SJSA1 (cell line): ENCODE measurements at regions not wholly inside any gene's neighbourhood (a gene's known extent, or its start where the extent isn't known, plus 50 kb on each side); places are given as distances from the start of the nearest gene placed in this dataset.
"Not testable (repeated sequence)": the region's sequence is repeated elsewhere in the genome, so short reads cannot be mapped to it uniquely, and the experiment has no call there.

ENCODE experiments used
- DNase-seq, 2 experiments: peaks; one replicate each; pipeline ENCODE4 v3.0.0-alpha.2; 2015 to 2020; ENCODE audit warnings: low spot score in 2 of 2, low read depth in 1 of 2
- H3K27ac ChIP-seq: fragments of 250-450 bp; sonication (Bioruptor Pico); 2 replicates; pipeline ENCODE4 v1.5.1; 2020; ENCODE audit warnings: mild to moderate bottlenecking, moderate library complexity
- H3K27me3 ChIP-seq: fragments of 250-450 bp; sonication (Bioruptor Pico); replicated peaks from 2 replicates; pipeline ENCODE4 v1.5.1; 2020; ENCODE audit warnings: mild to moderate bottlenecking, moderate library complexity
- H3K36me3 ChIP-seq: fragments of 250-450 bp; sonication (Bioruptor Pico); 2 replicates; pipeline ENCODE4 v1.5.1; 2020; ENCODE audit warnings: mild to moderate bottlenecking
- H3K4me1 ChIP-seq: fragments of 250-450 bp; sonication (Bioruptor Pico); replicated peaks from 2 replicates; pipeline ENCODE4 v1.6.1; 2021; ENCODE audit warnings: mild to moderate bottlenecking
- H3K4me3 ChIP-seq: fragments of 250-450 bp; sonication (Bioruptor Pico); 2 replicates; pipeline ENCODE4 v1.5.1; 2020; ENCODE audit warnings: mild to moderate bottlenecking
- H3K9me3 ChIP-seq: fragments of 250-450 bp; sonication (Bioruptor Pico); replicated peaks from 2 replicates; pipeline ENCODE4 v1.5.1; 2020; ENCODE audit warnings: mild to moderate bottlenecking

DNA sequence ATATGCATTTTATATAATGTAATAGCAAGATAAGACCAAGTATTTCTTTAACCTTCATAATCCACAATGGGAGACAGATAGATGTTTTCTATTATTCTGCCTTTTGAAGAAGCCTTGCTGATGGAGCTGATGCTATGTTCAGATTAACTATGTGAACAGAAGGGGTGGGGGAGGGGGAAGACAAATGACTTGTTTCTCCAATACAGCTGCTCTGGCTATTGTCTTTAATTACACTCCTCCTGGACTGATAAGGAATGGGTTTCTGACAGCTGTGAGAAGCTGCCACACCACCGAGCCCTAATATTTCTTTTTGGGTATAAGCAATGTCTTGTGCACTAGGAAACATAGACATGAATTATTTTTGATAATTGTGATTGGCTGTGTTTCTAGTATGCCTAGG lies 62.0 kb downstream of the CAVIN4 start:
- no peaks in the 10 kb centered on the region for H3K36me3 ChIP-seq
- DNase-seq: no peak
- no peak overlapping the region for H3K4me3 ChIP-seq
- H3K4me1 ChIP-seq: no peaks in the 10 kb centered on the region
- no peaks in the 10 kb centered on the region for H3K9me3 ChIP-seq
- H3K27me3 ChIP-seq: no peaks in the 10 kb centered on the region; the same call in 1 of the 2 replicates
- H3K27ac ChIP-seq: no peak overlapping the region

DNA sequence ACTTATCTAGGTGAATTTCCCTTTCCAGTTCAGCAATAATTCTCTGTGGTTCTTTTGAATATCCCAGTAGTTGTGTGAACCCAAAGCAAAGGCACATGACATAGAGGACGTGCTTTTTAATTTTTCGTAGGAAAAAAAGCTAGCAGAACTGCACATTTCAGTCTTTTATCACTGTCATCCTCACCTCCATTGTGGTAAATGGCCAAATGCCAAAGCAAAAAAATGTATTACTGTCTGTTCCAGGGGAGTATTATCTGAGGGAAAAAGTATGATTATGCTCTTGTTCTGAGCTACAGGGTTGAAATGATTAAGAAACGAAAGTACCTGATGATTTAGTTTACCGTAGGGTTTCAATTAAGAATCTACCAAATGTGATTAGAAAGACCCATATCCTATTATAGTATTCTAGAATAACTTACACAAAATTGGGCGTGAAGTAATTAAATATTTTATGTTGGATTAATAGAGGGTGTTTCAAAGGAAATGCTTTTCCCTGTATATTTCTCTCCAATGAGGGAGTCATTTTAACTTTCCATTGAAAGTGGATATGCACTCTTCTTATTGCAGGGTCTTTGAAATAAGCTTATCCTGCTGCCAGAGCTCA lies 62.7 kb downstream of the CAVIN4 start:
- Histone ChIP-seq H3K36me3 (no peaks in the 10 kb centered on the region), H3K9me3 (no peaks in the 10 kb centered on the region), H3K4me1 (no peaks in the 10 kb centered on the region), H3K4me3 (no peak overlapping the region), H3K27me3 (no peaks in the 10 kb centered on the region; the same call in 1 of the 2 replicates), H3K27ac (no peak overlapping the region)
- DNase-seq: no peak

DNA sequence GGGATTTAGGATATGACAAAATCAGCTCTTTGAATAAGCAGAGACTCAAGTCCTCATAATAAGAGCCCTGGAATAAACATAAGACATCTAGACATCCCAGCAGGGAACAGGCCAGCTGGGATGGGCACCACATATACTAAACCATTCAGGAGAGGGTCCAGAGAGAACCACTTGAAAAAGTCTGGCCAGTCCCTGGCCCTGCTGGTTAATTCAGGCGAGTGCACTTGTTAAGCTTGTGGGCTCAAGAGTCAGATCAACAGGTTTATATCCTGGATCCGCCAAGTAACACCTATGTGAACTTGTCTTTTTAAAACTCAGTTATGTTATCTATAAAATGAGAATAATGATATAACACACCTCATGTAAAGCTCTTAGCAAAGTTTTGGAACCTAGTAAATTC lies 63.3 kb downstream of the CAVIN4 start:
- Histone ChIP-seq H3K9me3 (no peaks in the 10 kb centered on the region), H3K36me3 (no peaks in the 10 kb centered on the region), H3K27ac (no peak overlapping the region), H3K27me3 (no peaks in the 10 kb centered on the region; the same call in 1 of the 2 replicates), H3K4me3 (no peak overlapping the region), H3K4me1 (no peaks in the 10 kb centered on the region)
- no peak for DNase-seq

DNA sequence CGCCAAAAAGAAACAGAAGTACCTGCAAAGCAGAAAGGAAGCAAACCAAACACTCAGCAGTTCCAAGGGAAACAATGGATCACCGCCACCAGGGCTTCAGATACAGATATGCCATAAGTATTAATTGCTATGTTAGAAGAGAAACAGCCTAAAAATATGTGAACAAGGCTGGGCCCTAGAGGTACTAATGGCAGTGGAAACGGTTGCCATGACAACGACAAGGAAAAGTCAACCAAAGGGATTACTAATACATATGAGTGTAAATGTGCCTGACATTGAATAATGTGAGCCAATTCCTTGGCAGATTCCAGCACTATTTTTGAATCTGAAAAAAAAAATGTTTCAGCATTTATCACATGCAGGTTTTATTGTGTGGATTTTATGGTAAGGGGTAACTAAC lies 75.0 kb downstream of the CAVIN4 start:
- no peak overlapping the region for H3K27ac ChIP-seq
- H3K36me3 ChIP-seq: no peaks in the 10 kb centered on the region
- no peak for DNase-seq
- no peaks in the 10 kb centered on the region; the same call in 1 of the 2 replicates for H3K9me3 ChIP-seq
- no peak overlapping the region for H3K4me3 ChIP-seq
- no peaks in the 10 kb centered on the region for H3K4me1 ChIP-seq
- H3K27me3 ChIP-seq: 0 out of 2 replicates have a peak, but pooled peaks cover 4% of the 10 kb centered on the region

DNA sequence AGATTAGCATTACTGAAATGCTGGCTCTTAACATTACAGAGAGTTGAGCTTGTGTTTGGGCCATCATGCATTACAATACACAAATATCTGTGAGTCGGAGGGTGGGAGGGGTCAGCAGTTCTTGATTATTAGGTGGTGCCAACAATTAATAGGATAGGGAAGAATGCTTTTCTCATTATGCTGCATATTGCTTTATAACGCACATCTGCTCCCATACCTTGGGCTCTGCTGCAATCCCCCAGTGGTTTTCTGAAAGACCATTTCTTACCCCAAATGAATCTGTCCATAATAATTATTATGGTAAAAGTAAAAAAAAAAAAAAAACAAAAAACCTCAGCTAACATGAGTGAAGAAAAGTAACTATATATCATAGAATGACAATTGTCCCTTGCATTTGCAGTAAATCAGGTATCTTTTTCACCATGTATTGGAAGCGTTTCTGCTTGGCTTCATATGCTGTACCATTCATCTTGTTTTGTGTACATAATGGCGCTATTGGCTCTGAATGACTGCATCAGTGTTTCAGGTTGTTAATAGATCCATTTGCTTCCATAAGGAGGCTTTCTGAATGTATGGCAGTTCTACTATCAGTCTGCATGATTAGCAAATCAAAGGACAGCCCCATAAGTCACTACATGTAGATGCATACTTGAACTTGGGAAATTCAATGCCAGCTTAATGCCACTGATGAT lies 75.9 kb downstream of the CAVIN4 start:
- 0 out of 2 replicates have a peak, but pooled peaks cover 4% of the 10 kb centered on the region for H3K27me3 ChIP-seq
- H3K4me3 ChIP-seq: no peak overlapping the region
- H3K4me1 ChIP-seq: no peaks in the 10 kb centered on the region
- no peaks in the 10 kb centered on the region; the same call in 1 of the 2 replicates for H3K9me3 ChIP-seq
- H3K36me3 ChIP-seq: no peaks in the 10 kb centered on the region
- no peak for DNase-seq
- H3K27ac ChIP-seq: no peak overlapping the region

DNA sequence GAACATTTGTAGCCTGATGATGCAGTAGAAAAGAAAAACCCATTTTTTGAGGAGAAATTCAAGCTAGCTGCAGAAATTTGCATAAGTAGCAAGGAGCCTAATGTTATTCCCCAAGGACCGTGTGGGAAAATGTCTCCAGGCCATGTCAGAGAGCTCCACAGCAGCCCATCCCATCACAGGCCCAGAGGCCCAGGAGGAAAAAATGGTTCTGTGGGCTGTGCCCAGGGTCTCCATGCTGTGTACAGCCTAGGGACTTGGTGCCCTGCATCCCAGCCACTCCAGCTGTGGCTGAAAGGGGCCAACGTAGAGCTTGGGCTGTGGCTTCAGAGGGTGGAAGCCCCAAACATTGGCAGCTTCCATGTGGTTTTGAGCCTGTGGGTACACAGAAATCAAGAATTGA lies 79.0 kb downstream of the CAVIN4 start:
- H3K4me3 ChIP-seq, H3K4me1 ChIP-seq, H3K27ac ChIP-seq, H3K9me3 ChIP-seq, H3K36me3 ChIP-seq, H3K27me3 ChIP-seq, DNase-seq: not testable (repeated sequence)

DNA sequence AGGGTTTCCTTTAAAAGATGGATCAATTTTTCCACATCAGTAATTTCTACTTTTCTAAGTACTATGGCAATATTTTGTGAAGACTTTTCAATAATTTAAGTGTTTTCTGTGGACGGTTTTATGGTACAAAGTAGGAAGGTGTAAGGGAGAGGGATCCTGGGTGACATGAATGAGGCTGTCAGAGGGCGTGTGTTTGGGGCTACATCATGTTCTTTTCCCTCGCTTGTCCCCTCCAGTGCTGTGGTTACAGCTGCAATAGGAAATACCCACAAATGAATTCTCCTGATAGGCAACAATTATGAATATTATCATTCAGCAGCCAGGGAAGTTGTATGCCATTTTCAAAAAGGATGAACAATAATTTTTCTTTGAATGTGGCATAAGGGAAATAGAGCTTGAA lies 83.8 kb downstream of the CAVIN4 start:
- no peak for DNase-seq
- Histone ChIP-seq H3K27me3 (no peaks in the 10 kb centered on the region; the same call in 1 of the 2 replicates), H3K9me3 (no peaks in the 10 kb centered on the region), H3K27ac (no peak overlapping the region), H3K4me1 (no peaks in the 10 kb centered on the region), H3K4me3 (no peak overlapping the region), H3K36me3 (no peaks in the 10 kb centered on the region)

DNA sequence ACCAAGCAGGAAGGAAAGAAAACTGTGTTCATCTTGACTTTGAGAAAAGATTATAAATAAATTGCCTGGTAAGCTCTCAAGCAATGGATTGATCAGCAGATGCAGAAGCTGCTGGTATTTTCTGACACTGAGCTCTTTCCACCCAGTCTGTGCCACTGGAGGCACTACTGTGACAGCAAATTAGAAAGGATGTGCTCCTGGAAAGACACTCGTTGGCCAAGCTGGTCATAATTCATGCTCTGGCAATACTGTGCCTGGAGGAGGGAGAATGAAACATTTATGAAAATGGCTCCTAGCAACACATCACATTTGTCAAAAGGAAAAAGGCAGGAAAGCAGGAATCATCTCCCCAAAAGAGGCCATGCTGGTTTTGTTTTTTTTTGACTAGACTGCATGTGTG lies 84.2 kb downstream of the CAVIN4 start:
- H3K27me3 ChIP-seq: no peaks in the 10 kb centered on the region; the same call in 1 of the 2 replicates
- H3K27ac ChIP-seq: no peak overlapping the region
- H3K4me1 ChIP-seq: no peaks in the 10 kb centered on the region
- H3K9me3 ChIP-seq: no peaks in the 10 kb centered on the region
- H3K4me3 ChIP-seq: no peak overlapping the region
- DNase-seq: no peak
- H3K36me3 ChIP-seq: no peaks in the 10 kb centered on the region

DNA sequence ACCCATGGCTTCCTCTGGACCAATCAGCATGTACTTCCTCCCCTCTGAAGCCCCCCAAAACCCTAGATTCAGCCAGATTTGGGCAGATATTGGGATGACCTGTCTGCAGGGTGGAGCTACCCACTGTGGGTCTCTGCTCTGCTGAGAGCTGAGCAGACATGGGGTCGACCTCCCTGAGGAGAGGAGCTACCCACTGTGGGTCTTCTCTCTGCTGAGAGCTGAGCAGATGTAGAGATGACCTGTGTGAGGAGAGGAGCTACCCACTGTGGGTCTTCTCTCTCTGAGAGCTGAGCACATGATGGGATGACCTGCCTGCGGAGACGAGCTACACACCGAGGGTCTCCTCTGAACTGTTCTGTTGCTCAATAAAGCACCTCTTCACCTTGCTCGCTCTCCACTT lies 89.6 kb downstream of the CAVIN4 start:
- H3K27ac ChIP-seq: no peak overlapping the region
- no peak for DNase-seq
- H3K4me1 ChIP-seq: no peaks in the 10 kb centered on the region
- no peaks in the 10 kb centered on the region for H3K36me3 ChIP-seq
- H3K27me3 ChIP-seq: no peaks in the 10 kb centered on the region; the same call in 1 of the 2 replicates
- no peak overlapping the region for H3K4me3 ChIP-seq
- no peaks in the 10 kb centered on the region for H3K9me3 ChIP-seq

DNA sequence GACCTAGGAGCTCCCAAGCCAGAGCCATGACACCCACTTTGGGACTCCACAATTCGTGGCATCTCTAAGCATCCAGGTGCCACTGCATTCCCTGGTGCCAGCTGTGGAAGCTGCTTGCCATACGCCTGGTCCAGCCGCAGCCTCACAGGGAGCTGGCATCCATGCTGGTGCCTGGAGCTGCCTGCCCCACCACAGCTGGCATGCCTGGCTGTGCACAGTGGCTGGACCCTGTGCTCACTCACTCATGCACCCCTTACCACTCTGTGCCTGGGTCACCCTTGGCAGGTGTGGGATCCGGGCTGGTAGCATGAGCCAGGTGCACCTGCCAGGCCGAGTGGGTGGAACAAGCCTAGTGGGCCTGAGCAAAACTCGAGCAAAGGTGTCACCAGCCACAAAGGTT lies 90.1 kb downstream of the CAVIN4 start:
- Histone ChIP-seq H3K9me3 (no peaks in the 10 kb centered on the region), H3K27me3 (no peaks in the 10 kb centered on the region; the same call in 1 of the 2 replicates), H3K36me3 (no peaks in the 10 kb centered on the region), H3K4me3 (no peak overlapping the region), H3K4me1 (no peaks in the 10 kb centered on the region), H3K27ac (no peak overlapping the region)
- DNase-seq: no peak

DNA sequence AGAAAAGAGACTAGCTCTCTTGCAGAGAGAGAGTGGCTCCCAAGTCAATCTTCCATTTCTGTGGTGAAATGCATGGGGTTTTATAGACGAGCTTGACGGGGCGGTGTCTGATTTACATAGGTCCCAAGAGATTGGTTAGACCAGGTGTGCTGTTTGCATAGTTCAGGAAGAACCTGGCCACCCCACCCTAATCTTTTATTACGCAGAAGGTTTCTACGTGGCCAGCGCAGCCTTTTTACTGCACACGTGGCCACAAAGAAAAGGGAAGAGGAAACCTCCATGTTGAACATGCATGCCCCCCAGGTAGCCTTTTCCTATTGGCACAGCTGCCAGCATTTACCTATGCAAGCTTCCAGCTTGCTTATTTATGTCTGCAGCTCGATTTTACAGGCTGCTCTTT lies 92.1 kb downstream of the CAVIN4 start:
- no peaks in the 10 kb centered on the region; the same call in 1 of the 2 replicates for H3K27me3 ChIP-seq
- H3K36me3 ChIP-seq: no peaks in the 10 kb centered on the region
- no peaks in the 10 kb centered on the region for H3K9me3 ChIP-seq
- H3K4me3 ChIP-seq: no peak overlapping the region
- H3K27ac ChIP-seq: no peak overlapping the region
- no peaks in the 10 kb centered on the region for H3K4me1 ChIP-seq
- DNase-seq: no peak

DNA sequence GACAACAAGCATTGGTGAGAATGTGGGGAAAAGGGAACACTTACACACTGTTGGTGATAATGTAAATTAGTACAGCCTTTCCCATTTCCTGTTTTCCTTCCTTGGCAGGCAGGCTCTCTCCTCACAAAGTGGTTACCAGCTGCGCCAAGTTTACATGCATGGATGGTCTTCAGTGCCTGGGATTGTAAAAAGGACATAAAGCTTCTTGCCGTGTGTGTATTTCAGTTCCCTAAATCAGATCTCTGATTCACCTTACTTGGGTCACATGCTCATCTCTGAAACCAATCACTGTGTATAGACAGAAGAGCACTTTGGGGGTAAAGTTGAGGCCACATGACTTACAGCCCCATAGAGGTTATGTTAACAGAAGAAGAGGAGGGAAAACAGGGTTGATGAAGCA lies 92.8 kb downstream of the CAVIN4 start:
- no peak overlapping the region for H3K4me3 ChIP-seq

DNA sequence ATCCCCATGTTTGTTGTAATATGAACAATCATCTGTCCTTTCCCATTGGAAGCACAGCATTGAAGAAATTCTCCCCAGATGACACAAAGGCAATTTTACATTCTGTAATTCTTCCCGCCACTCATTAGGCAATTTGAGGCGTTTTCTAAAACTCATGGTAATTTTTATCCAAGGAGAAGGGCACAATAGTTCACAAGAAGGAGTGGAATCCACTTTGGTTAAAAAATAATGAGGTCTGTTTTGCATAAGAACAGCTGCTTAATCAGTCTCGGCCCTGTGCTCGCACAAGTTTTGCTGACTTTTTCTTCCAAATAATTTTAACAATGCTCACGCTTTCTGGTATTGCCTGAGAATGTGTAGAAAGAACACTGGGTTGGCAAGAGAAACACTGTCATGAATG lies 94.0 kb downstream of the CAVIN4 start:
- H3K4me3 ChIP-seq: no peak overlapping the region
- H3K4me1 ChIP-seq: no peaks in the 10 kb centered on the region
- no peak for DNase-seq
- no peaks in the 10 kb centered on the region for H3K9me3 ChIP-seq
- no peak overlapping the region for H3K27ac ChIP-seq
- no peaks in the 10 kb centered on the region for H3K36me3 ChIP-seq
- no peaks in the 10 kb centered on the region for H3K27me3 ChIP-seq

More for the DNA sequence above, 92.8 kb downstream of the CAVIN4 start:
- H3K27ac ChIP-seq: no peak overlapping the region
- no peaks in the 10 kb centered on the region for H3K9me3 ChIP-seq
- no peaks in the 10 kb centered on the region; the same call in 1 of the 2 replicates for H3K27me3 ChIP-seq
- DNase-seq: no peak
- no peaks in the 10 kb centered on the region for H3K36me3 ChIP-seq
- H3K4me1 ChIP-seq: no peaks in the 10 kb centered on the region

DNA sequence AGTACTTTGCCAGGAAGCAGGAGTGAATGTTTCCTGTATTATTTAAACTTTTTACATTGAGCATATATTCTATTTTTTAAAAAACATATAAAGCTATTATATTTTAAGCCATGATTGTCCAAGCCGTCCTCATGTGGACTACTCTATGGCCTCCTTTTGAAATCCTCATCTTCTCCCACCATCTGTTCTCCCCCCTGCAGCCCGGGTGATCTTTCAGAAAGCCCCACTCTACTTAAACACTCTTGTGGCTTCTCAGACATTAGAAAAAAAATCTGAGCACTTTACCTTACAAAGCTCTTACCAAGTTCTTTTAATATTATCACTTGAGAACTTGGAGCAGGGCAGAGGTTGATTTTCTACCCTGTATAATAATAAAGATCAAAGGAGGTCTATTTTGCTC lies 95.4 kb downstream of the CAVIN4 start:
- H3K4me3 ChIP-seq: no peak overlapping the region
- H3K27me3 ChIP-seq: no peaks in the 10 kb centered on the region
- H3K27ac ChIP-seq: no peak overlapping the region
- no peaks in the 10 kb centered on the region for H3K4me1 ChIP-seq
- no peaks in the 10 kb centered on the region for H3K9me3 ChIP-seq
- no peak for DNase-seq
- no peaks in the 10 kb centered on the region for H3K36me3 ChIP-seq
